GM18502 (cell line): ENCODE measurements at regions not wholly inside any gene's neighbourhood (a gene's known extent, or its start where the extent isn't known, plus 50 kb on each side); places are given as distances from the start of the nearest gene placed in this dataset.
"Not testable (repeated sequence)": the region's sequence is repeated elsewhere in the genome, so short reads cannot be mapped to it uniquely, and the experiment has no call there.

Source experiments
- ATAC-seq: cut with Tn5 transposase; IDR thresholded peaks from one replicate; pipeline ENCODE4 v1.9.1; 2021; ENCODE audit warnings: mild to moderate bottlenecking; ENCODE audit not compliant: unreplicated experiment, poor library complexity

DNA sequence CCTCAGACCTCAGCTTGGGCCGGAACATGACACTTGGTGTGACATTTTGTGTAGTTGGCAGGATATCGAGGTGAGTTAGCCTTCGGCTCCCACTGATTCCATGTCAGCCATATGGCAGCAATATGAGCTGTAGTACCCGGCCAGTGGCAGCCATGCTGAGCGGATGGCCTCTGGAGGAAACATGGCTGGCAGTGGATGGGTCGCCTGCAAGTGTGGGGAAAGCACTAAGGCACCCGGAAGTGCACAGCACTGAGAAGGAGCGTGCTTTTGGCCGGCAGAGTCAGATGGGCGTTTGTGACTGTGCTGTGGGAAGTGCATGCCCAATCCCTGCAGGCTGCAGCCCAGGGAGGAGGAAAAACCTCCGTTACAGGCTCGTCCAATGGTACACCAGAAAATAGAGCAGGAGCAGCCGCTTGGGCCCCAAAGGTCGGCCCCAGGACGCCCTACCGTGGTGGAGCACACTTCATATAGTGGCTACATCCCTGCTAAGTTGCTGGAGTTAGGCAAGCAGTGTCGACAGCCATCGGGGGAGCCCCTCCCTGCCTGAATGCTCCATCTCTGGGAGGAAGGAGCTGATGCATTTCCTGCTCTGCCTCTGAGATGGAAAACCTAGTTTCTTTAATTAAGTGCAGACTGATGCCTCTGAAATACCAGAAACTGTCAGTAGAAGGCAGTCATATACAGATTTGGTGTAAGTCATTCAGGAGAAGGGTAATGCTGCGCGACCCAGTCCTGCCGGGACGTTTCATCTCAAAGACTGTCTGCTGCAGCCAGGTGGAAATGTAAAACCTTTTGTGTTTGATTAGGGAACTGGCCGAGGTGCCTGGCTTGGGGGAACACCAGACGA is 2185.8 kb upstream of the ACO1 start:
- ATAC-seq: no peak

DNA sequence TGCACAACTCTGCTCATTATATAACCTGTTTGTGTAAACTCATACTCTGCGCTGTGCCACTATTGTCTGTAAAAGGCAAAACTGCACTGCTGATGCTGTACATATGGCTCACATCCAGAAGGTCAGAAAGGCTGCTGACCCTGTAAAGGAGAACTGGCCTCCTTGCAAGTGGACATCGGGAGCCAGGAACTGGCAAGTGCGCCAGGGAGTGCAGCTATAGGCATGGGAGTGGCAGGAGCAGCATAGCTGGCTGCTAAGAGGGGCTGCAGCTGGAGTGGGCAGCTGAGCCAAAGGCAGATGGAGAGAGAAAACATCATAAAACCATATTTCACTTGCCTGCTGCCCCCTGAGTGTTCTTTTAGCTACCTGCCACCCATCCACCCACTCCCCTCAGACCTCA is 2183.4 kb upstream of the ACO1 start:
- no peak for ATAC-seq

DNA sequence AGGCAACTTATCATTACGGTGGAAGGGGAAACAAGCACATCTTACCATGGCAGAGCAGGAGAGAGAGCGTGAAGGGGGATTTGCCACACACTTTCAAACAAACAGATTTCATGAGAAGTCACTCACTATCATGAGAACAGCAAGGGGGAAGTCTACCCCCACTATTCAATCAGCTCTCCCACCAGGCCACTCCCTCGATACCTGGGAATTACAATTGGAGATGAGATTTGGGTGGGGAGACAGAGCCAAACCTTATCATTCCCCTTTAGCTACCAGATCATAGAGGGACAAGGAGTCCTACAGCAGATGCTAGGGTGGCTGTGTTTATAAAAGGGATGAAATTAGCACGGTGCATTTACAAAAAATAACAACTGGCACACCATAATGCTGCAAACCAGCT is 2149.4 kb upstream of the ACO1 start:
- ATAC-seq: no peak

DNA sequence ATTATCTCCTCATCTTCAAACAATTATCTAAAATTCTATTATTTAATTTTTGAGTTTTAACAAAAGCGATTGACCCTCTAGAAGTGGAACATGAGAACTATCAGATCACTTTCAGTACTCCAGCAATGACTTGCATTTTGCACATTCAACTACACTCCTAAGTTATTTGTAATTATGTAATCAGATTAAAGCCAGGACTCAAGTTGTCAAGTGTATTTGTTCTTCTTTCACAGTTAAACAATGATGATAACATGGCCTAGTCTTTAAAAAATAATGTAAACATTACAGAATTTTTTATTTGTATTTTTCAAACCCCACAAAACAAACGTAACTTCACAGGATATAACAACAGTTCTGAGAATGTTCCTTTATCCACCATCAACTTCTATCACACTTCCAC is 2148.9 kb upstream of the ACO1 start:
- ATAC-seq: no peak

DNA sequence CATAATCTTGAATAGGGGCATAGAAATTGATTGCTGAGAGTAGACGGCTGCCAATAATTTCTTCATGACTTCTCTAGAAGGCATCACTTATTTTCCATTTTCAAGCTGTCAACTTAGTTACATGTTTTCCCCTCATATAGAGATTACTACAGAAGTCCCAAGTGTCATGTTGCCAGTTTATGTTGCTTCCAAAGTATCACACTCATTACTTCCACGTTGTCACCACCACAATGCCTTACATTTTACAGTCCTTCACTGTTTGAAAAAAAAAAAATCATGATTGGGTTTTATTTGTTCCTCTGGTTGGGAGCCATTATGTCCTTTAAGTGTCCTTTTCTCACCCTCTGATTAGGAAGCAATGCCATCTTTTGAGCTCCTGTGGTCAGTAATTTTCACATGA is 2144.6 kb upstream of the ACO1 start:
- ATAC-seq: no peak

DNA sequence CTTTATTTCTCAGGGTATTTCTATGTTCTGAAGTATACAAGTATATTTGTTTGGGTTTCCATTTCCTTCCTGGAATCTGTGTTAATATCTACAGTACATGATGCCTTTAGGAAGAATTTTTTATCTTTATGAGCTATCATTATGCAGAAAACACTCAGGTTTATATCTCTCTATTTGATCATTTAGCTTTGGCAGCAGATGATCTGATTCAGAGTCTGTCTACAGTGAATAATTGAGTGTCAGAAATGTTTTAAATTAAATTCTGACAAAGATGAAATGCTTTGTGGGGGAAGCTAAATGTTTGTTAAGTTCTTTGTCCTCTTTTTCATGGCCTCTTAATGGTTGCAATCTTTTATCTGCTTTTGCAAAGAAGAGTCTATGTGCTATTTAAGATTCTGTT is 2141.0 kb upstream of the ACO1 start:
- no peak for ATAC-seq

DNA sequence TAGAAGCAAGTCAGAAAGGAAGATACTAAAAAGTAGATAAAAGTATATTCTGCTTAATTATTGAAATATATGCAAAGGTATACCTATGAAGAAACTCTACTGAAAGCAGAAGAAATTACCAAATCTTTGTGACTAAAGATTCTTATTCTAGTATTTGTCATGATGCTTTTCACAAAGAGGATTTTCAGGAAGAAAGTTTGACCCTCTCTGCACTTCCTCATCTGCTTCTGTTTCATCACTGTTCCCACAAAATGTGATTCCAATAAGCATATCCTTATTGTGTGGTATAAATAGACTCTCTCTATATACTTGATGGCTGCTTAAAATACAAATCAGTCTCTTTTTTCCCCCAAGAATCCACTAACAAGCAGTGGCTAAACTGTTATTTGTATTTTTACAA is 2139.6 kb upstream of the ACO1 start:
- no peak for ATAC-seq

DNA sequence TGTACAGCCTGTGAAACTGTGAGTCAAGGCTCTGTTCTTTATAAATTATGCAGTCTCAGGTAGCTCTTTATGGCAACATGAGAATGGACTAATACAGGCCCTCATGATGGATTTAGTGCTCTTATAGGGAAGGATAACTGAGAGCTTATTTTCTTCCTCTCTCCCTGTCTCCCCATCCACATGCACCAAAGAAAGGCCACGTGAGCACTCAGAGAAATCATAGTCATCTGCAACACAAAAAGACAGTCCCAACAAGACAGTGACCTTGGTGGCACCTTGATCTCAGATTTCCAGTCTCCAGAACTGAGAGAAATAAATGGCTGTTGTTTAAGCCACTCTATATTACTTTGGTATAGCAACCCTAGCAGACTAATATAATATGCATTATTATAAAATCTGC is 2133.6 kb upstream of the ACO1 start:
- ATAC-seq: no peak

DNA sequence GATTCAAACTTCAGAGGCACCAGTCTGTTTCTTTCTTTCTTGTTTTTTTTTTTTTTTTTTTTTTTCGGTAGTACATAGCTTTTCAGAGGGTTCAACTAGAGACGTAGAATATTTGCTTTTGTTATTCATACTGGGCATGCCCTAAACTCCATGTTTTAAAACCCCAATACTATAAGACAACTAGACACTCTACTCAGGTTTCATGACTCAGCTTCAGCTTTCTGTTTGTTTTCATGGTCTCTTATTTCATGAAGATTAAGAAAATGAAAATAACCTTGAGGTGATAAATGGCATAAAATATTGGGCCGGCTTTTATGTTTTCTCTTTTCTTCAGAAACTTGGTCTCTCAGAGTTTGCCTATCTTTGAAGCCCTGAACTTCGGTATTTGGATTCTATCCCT is 2126.3 kb upstream of the ACO1 start:
- ATAC-seq: no peak

DNA sequence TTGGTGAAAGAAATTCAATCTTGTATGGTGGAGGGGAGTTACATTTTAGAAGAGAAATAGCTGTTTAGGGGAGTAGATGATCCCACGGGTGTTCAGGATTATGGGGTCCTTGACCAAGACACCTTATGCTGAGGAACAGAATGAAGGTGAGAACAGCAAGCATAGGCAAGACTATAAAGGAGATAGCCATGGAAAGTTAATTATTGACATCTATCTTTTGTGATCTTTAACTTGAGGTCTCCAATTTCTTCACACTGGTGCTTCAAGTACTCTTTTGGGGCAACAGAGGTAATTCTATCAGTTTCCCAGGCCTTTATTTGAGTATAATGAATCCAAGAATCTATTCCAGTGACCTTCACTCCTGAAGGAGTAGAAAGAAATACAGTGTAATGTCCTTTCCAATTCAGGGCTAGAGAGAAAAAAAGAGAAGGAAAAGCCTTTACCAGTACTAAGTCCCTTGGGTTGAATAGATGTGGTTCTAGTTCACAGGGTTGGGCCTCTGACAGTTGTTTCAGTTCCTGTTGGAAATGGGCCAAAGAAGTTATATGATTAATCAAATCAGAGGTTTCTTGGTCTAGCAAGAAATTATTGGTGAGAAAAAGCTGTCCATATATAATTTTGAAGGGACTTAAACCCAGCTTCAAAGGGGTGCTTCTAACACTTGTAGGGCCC is 2104.1 kb upstream of the ACO1 start:
- ATAC-seq: no peak

DNA sequence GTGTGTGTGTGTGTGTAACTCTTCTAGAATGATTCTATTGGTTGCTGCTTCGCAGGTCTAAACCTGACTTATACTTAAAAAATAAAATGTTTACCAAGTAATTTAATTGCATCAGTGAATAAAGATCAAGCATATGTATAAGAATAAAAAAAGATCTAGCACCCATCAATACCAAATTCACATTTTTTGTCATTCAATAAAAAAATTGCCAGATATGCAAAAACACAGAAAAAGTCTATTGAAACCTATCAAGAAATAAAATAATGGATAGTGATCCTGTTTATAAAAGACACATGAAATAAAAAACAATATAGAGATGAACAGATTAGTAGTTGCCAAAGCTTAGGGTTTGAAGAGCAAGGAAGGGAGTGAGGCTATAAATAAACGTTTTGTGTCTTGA is 2095.0 kb upstream of the ACO1 start:
- no peak for ATAC-seq

DNA sequence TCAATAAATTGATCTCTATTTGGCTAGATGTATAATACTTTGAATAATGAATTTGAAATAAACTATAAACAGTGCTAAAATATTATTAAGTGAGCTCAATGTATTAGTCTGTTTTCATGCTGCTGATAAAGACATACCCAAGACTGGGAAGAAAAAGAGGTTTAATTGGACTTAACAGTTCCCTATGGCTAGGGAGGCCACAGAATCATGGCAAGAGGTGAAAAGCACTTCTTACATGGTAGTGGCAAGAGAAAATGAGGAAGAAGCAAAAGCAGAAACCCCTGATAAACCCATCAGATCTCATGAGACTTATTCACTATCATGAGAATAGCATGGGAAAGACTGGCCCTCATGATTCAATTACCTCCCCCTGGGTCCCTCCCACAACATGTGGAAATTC is 2092.4 kb upstream of the ACO1 start:
- not testable (repeated sequence) for ATAC-seq

DNA sequence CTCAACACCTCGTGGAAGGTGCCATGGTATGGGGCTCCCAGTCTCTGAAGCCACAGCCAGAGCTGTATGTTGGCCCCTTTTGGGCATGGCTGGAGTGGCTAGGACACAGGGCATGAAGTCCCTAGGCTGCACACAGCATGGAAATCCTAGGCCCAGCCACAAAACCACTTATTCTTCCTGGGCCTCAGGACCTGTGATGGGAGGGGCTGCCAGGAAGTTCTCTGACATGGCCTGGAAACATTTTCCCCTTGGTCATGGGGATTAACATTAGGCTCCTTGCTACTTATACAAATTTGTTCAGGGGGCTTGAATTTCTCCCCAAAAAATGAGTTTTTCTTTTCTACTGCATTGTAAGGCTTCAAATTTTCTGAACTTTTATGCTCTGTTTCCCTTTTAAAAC is 2091.2 kb upstream of the ACO1 start:
- ATAC-seq: no peak

DNA sequence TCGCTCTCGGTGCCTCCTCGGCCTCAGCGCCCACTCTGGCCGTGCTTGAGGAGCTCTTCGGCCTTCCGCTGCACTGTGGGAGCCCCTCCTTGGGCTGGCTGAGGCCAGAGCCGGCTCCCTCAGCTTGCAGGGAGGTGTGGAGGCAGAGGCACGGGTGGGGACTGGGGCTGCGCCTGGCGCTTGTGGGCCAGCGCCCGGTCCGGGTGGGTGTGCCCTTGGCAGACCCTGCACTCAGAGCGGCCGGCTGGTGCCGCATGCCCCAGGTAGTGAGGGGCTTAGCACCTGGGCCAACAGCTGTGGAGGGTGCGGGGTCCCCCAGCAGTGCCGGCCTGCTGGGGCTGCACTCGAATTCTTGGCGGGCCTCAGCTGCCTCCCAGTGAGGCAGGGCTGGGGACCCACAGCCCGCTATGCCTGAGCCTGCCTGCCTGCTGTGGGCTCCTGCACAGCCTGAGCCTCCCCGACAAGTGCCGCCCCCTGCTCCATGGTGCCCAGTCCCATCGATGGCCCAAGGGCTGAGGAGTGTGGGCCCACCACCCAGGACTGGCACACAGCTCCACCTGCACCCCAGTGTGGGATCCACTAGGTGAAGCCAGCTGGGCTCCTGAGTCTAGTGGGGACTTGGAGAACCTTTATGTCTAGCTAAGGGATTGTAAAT is 2085.2 kb upstream of the ACO1 start:
- ATAC-seq: no peak

DNA sequence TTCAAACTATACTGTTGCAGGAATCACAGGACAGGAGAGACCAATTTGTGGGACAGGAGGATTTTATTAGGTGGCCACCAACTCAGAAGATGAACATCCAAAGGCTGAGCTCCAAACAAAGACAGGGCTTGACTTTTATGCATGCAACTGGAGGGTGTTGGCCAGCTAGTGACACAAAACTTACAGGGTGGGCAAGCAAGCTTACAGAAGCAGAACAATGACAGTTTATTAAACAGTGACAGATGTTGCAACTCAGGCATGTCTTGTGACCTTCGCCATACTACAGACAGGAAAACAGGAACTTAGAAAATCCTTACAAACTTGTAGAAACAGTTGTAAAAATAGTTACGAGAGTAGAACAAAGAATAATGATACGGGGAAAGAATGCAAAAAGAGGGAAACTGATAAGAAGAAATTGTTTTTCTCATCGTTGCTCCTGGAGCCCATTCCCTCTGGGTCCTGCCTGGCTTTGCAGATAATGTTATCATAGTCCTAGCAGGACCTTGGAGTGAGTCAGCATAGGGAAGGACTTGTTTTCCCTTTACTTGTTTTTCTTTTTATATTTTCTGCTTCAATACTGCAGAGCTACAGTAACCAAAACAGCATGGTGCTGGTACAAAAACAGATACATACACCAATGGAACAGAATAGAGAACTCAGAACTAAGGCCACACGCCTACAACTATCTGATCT is 2083.0 kb upstream of the ACO1 start:
- no peak for ATAC-seq

DNA sequence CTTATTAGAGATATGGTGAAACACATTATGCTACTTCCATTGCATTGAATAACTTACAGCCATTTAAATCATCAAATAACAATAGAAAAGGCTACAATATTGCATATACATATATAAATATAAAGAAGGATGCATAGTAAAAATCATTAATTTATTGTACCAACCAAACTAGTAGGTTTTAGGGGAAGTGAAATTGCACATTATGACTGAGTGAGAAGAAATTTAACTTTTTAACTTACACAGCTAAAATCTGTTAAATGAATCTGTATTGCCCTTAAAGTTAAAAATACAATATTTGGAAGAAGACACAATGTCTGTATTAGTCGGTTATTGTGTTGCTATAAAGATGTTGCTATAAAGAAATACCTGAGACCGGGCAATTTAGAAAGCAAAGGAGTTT is 2073.7 kb upstream of the ACO1 start:
- ATAC-seq: no peak

DNA sequence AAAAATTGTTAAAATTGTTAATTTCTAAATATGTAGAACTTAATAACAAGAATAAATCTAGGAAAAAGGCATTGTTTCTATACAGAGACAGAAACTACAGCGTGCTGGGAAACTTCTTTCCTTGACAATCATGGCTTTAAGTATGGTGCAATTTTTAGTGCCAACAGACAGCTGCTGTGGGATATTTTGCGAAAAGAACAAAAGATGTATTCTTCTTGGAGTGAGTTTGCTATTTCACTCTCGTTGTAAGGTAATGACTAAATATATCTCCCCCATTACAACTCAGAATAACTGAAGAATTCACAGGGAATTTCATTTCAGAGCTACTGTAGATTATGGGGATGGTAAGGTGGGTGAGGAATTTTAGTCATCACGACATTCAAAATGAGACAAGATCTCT is 2055.0 kb upstream of the ACO1 start:
- ATAC-seq: no peak

DNA sequence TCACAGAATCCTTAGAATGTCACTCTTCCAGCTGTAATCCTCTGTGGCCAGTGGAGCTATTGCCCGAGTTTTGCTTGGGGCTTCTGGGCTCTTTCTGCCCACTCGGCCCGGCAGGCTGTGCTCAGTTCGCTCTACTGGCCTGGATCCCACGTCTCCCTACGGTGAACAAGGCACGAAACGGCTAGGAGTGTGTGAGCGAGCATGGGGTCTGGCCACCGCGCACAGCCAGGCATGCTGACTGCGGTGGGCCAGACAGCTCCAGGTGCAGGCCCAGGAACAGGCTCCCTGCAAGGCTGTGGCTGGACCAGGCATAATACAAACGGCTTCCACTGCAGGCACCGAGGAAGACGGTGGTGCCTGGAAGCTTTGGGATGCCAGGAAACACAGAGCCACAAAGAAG is 2035.5 kb upstream of the ACO1 start:
- no peak for ATAC-seq

DNA sequence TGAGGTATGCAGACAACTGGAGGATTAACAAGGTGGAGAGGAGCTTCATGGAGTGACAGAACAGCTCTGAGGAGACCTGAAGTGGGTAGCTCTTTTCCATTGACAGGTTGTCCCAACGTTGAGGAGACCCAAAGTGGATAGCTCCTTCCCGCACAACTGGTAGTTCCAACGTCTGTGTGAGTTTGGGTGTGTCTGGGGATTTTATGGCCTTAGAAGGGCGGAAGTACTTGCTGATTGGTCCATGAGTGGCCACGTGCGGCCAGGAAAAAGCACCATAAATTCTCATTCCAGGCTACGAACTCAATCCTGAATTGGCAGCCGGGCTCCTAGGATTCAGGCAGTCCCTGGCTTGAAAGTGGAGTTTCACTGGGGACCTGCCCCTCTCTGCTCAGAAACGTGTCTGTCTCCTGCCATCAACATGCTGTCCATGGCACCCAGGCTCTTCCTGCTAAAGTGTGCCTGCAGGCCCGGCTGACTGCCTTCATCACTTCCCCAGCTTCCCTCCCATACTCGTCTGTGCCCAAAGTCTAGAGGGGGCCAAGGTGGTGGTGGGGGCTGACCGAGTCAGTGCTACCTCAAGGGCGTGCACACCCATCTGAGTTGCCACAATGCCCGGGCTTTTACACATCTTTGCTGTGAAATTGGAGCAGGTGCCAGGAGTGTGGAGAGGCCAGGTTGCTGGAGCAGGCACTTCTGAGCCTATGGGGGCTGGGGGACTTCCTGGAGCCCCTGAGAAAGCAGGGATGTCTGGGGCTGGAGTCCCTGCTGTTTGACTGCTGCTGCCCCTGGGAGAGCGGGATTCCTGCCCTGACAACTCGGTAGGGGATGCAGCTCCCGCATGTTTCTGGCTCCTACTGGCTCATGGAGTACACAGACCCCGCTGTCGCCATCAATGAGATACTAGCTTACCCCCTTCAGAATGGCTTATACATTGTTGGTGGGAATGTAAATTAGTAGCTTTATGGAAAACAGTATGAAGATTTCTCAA is 2034.6 kb upstream of the ACO1 start:
- no peak for ATAC-seq

DNA sequence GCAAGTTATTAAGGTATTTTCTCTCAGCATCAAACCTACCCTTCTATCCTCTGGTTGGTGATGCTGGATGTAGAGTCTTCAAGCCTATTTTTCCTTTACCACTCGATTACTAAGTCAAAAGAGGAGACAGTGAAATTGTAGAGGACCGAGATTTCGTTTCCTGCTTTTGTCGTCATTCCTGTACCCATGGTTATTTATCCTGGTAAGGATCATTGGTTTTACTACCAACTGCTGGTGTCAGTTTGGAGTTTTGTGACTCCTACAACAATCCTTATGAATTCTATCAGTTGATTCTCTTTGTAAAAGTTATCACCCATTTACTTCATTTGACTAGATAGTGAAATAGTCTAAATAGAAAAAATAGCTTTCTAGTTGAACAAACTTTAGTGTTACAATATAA is 2028.2 kb upstream of the ACO1 start:
- ATAC-seq: no peak
